ENCODE measurements at regions not wholly inside any gene's neighbourhood (a gene's known extent, or its start where the extent isn't known, plus 50 kb on each side); places are given as distances from the start of the nearest gene placed in this dataset.

GRCh38 chr10:78542141-78542489 lies 508.5 kb downstream of the RPS24 start:
- DNase-seq (no peak), ATAC-seq (no peak)

GRCh38 chr10:78542521-78542920 lies 508.9 kb downstream of the RPS24 start:
- ATAC-seq: no peak

DNA sequence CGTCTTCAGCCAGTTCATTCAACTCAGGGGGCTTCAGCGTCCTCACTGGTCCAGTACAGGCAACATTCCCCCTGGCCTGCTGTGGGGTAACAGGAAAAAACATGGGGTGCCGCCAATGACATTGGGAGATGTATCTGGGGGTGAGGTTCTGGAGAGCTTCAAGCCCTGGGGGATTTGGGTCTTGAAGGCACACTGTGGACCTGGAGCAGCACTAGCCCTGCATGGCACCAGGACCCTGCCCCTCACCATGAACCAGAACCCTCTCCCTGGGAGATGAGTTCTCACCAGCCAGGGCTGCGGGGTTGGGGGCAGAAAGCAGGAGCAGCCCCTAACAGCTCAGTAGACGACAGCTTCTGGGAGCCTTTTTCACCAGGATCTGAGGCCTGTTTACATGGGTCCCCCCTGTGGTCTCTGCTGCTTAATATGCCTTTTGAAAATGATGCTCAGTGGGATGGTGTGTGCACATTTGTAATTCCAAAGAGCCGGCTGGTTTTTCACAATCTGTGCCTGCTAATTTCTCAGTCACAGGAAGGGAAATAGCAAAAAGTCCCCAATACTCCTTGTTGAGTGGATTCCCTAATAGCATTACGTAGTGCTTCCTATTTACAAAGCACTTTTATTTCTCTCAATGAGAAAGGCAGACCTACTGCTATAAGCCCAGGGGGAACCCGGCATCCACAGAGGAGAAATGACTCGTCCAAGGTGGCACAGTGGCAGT lies 509.5 kb downstream of the RPS24 start:
- DNase-seq: no peak
- ATAC-seq: no peak

More at GRCh38 chr10:78542521-78542920, 508.9 kb downstream of the RPS24 start:
- no peak for DNase-seq

DNA sequence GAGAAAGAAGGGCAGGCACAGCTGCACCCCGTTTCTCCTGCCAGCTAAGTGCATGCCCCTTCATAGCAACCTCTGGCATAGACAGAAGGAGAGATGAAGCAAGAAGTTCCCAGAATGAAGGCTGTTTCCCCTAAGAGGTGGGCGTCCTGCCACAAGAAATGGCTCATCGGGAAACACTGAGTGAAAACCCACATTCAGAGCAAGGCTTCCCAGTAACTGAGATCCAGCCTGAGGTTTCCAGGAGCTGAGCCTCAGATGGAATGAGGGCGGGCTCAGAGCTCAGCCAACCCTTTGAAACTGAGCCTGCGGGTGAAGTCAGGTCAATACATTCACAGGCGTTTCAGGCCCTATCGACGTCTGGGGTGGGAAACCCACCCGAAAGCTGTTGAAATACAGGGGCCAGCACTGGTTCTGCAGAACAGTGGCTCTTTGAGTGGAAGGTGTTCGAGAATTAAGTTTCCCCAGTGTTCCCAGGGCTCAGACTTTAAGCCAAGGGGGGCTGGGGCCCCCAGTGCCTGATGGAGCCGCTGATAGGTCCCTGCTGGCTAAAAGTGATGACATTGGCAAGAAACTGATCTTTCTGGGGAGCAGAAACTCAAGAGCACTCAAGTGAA lies 510.2 kb downstream of the RPS24 start:
- no peak for ATAC-seq
- no peak for DNase-seq

DNA sequence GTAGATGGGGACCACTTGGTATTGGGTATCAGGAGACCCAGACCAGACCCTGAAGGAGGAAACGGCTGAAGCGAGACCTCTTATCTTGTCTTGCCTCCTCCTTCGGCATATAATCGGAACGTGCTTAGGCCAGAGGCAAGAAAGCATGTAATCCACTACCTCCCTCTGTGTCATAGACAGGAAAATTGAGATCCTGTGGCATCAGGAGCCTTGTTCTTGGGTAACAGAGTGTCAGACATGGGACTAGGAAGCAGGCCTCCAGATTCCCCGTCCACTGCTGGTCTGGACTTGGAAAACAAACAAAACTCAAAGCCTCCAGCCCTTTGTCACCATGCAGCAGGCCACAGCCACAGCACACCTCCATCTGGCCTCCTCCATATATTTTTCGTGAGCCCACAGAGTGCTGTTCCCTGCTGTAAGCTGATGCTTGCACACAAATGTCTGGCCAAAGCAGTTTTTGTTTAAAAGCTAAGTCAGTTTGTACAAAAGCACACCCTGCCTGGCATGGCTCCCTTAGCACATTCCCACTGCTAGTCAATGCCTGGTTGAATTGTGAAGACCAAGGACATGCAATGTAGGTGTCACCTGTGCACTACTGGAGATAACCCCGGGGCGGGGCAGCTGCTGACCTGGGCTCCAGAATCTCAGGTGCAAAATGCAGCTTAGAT lies 510.9 kb downstream of the RPS24 start:
- DNase-seq: no peak
- ATAC-seq: no peak

- ATAC-seq (no peak), DNase-seq (no peak)
These were observed 512.1 kb downstream of the RPS24 start for GRCh38 chr10:78545756-78546155.

GRCh38 chr10:78547397-78547796 lies 513.7 kb downstream of the RPS24 start:
- DNase-seq: no peak
- no peak for ATAC-seq

GRCh38 chr10:78547905-78548304 lies 514.2 kb downstream of the RPS24 start:
- DNase-seq (no peak), ATAC-seq (no peak)

GRCh38 chr10:78548369-78548768 lies 514.7 kb downstream of the RPS24 start:
- ATAC-seq (no peak), DNase-seq (no peak)

DNA sequence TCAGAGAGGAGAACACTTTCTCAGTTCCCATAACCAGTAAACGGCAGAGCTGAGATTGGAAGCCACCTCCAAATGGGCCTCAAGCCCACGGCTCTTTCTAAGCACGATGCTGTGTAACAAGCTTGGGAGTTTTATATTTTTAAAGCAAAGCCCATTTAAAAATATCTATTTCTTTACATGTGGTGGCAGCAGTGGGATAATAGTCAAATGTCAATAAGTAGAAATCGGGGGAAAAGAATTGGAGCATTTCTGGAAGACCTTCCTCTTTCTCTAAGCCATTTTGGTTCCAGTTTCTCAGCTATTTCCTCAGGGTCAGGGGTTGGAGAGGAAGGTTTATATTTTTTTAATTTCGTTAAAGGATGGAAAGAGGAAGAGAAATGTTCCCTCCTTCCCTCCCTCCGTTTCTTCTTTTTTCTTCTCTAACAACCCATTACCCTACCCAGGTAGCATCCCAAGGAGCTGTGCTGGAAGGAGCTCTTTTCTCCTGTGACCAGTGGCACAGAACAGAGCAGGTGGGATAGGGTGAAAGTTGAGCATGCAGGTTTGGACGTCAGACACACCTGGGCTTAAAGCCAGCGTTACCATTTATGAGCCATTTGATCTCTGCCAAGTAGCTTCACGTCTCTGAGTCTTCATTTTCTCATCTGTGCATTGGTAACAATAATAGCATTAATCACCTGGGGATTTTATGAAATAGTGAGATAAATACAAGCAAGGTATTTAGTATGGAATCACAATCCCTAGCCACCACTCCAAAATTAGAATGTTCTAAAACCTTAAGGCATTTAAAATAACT lies 515.7 kb downstream of the RPS24 start:
- DNase-seq (no peak), ATAC-seq (no peak)

GRCh38 chr10:78550090-78550489 lies 516.4 kb downstream of the RPS24 start:
- no peak for DNase-seq
- ATAC-seq: no peak

DNA sequence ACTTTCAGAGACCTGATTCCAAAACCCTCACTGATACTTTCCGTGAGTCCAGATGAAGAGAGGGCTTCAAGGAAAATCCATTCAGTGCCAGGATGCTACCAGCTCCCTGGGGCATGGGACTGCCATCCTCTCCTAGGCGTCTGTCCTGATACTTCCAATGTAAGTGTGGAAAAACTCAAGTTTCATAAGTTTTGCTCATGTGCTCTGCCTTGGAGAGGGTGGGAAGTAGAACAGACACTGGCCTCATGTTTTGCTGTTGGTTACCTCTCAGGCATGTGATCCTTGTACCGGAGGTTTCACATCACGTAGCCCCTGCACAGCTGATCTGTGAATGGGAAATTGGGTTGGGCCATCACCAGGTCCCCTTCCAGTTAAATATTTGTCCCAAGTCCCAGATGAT lies 517.1 kb downstream of the RPS24 start:
- DNase-seq (no peak), ATAC-seq (no peak)

- ATAC-seq: peak; percentile 69
- peak; percentile 21 for DNase-seq
These were observed 517.4 kb upstream of the ZMIZ1 start for GRCh38 chr10:78551184-78552005.

- ATAC-seq (no peak), DNase-seq (no peak)
These were observed 516.4 kb upstream of the ZMIZ1 start for GRCh38 chr10:78552261-78552811.

DNA sequence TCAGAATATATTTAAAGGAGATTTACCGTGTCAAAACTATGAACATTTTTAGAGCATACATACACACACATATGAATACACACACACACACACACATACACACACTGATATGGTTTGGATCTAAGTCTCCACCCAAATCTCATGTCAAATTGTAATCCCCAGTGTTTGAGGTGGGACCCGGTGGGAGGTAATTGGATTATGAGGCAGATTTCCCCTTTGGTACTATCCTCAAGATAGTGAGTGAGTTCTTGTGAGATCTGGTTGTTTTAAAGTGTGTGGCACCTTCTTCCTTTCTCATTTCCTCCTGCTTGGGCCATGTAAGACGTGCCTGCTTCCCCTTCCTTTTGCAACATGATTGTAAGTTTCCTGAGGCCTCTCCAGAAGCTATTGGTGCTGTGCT lies 515.0 kb upstream of the ZMIZ1 start:
- no peak for DNase-seq
- ATAC-seq: no peak

- DNase-seq (no peak), ATAC-seq (no peak)
These were observed 513.6 kb upstream of the ZMIZ1 start for GRCh38 chr10:78555128-78555527.

GRCh38 chr10:78556705-78557432 lies 511.9 kb upstream of the ZMIZ1 start:
- ATAC-seq (no peak), DNase-seq (no peak)

DNA sequence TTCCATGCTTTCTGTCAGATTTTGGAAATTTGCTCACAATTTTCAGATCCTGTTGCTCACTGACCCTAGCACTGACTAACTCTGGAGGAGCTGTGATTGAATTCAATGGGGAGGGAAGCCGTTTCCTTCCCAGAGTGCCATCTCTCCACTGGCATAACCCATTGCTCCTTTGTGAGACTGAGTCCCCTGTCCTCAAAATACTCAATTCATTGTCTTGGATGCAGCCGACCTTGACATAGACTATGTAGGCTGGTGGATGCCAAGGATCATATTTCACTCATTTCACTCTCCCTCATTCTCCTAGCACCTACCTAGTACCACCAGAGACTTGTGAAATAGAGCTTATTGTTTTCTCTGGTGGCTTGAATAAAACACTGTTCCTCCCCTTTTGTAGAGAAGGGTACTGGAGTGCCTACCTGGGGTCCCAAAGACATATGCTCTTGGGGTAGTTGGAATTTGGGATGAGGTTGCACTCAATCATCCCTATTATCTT lies 511.3 kb upstream of the ZMIZ1 start:
- ATAC-seq: no peak
- no peak for DNase-seq

DNA sequence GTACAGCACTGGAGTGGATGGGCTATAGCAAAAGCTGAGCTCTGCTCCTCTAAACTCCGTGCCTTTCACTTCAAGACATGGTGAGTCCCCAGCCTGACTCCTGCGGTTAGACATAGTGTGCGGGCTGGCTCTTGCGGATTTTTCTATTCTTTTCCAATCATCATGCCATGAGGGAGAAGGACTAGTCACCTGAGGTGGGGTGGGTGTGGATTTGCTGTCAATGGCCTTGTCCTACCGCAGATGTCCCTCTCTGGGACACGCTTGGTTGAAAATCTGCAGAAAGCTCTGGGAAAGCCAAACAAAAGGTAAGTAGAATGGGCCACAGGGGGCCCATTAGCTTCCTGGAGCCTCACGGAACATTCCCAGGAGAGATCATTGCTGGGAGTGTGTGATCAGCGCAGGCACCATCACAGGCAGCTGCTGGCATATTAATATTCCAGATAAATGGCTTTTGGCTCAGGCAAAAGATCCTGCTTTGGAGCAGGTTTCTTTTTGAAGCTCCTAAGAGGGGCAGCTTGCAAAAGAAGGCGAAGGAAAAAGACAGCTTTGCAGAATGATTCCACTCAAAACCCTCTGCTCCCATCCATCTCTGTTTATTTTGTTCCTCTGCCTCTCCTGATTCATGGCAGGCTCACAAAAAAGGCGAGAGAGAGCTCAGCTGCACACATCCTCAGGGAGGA lies 509.0 kb upstream of the ZMIZ1 start:
- DNase-seq (no peak), ATAC-seq (no peak)

GRCh38 chr10:78560341-78560688 lies 508.5 kb upstream of the ZMIZ1 start:
- DNase-seq: no peak
- no peak for ATAC-seq
